Hippocampal formation (tissue), 2 donors: ENCODE measurements at regions not wholly inside any gene's neighbourhood (a gene's known extent, or its start where the extent isn't known, plus 50 kb on each side); places are given as distances from the start of the nearest gene placed in this dataset.

Experiments
- DNase-seq, 2 donors: peaks; one replicate each; lab custom pipeline; 2025; lab: John Stamatoyannopoulos, UW

- no peak for DNase-seq
Measured at GRCh38 chrX:98371994-98372393, 1488.3 kb downstream of the RPA4 start.

GRCh38 chrX:98379134-98379533, 1495.4 kb downstream of the RPA4 start:
- DNase-seq: no peak

- DNase-seq: no peak
Measured at GRCh38 chrX:98380106-98380505, 1496.4 kb downstream of the RPA4 start.

GRCh38 chrX:98380556-98380955, 1496.8 kb downstream of the RPA4 start:
- DNase-seq: no peak

GRCh38 chrX:98398542-98398941, 1514.8 kb downstream of the RPA4 start:
- no peak for DNase-seq

- DNase-seq: no peak
Measured at GRCh38 chrX:98405376-98405775, 1521.7 kb downstream of the RPA4 start.

- no peak for DNase-seq
Measured at GRCh38 chrX:98407584-98407983, 1523.9 kb downstream of the RPA4 start.

GRCh38 chrX:98409867-98410266, 1526.2 kb downstream of the RPA4 start:
- DNase-seq: no peak

- DNase-seq: no peak
Measured at GRCh38 chrX:98412058-98412457, 1528.3 kb downstream of the RPA4 start.

- no peak for DNase-seq
Measured at GRCh38 chrX:98422536-98422935, 1538.8 kb downstream of the RPA4 start.

GRCh38 chrX:98432413-98432812, 1548.7 kb downstream of the RPA4 start:
- DNase-seq: no peak

GRCh38 chrX:98448524-98448923, 1564.8 kb downstream of the RPA4 start:
- DNase-seq: no peak

- DNase-seq: no peak
Measured at GRCh38 chrX:98452456-98452855, 1568.7 kb downstream of the RPA4 start.

GRCh38 chrX:98459669-98460068, 1576.0 kb downstream of the RPA4 start:
- no peak for DNase-seq

GRCh38 chrX:98480606-98481005, 1596.9 kb downstream of the RPA4 start:
- no peak for DNase-seq

GRCh38 chrX:98481636-98482035, 1597.9 kb downstream of the RPA4 start:
- DNase-seq: no peak

- no peak for DNase-seq
Measured at GRCh38 chrX:98490670-98491069, 1607.0 kb downstream of the RPA4 start.

GRCh38 chrX:98501426-98501825, 1617.7 kb downstream of the RPA4 start:
- DNase-seq: no peak

GRCh38 chrX:98506907-98507306, 1623.2 kb downstream of the RPA4 start:
- DNase-seq: no peak

GRCh38 chrX:98514032-98514431, 1630.3 kb downstream of the RPA4 start:
- no peak for DNase-seq

GRCh38 chrX:98516120-98516519, 1632.4 kb downstream of the RPA4 start:
- DNase-seq: no peak

GRCh38 chrX:98523026-98523425, 1639.3 kb downstream of the RPA4 start:
- no peak for DNase-seq

GRCh38 chrX:98523521-98523920, 1639.8 kb downstream of the RPA4 start:
- DNase-seq: no peak

GRCh38 chrX:98548519-98548918, 1664.8 kb downstream of the RPA4 start:
- no peak for DNase-seq

GRCh38 chrX:98568795-98569194, 1685.1 kb downstream of the RPA4 start:
- no peak for DNase-seq
